K562 (cell line): ENCODE measurements at regions not wholly inside any gene's neighbourhood (a gene's known extent, or its start where the extent isn't known, plus 50 kb on each side); places are given as distances from the start of the nearest gene placed in this dataset.

Experiments used
- ATAC-seq: fragments of 200-7000 bp; cut with Tn5 transposase; 3 replicates; pipeline ENCODE4 v1.9.1; 2020; ENCODE audit warnings: moderate library complexity
- BruUV-seq: library from RNA; stranded (reverse); fragments of 400-500 nt; replicated peaks from 2 replicates; lab custom pipeline; 2021; lab: Mats Ljungman, UMichigan
- CTCF ChIA-PET: fragments of 300-600 bp; formaldehyde crosslinking; extraction: SDS; loops from one replicate; lab custom pipeline; 2021; ENCODE audit warnings: low intra/inter-chr PET ratio; lab: Yijun Ruan, JAX
- POLR2A ChIA-PET: fragments of 300-600, 350-650 bp; sonication (Branson Sonifier 250); formaldehyde crosslinking; extraction: SDS; loops from one replicate; lab custom pipeline; 2021; ENCODE audit warnings: antibody characterized with exemption, inconsistent platforms; lab: Yijun Ruan, JAX
- DNase-seq, 4 experiments: peaks; one replicate each; pipeline versions ENCODE4 v3.0.0 to v3.0.0-alpha.2; 2011 to 2018; ENCODE audit warnings: low spot score in 3 of 4, mixed read lengths in 3 of 4; ENCODE audit errors: extremely low read depth in 1 of 4
- FAIRE-seq: peaks from 2 replicates; lab custom pipeline; 2011; peaks lifted over from hg19 to GRCh38; lab: Jason Lieb, UNC
- H2AFZ ChIP-seq: 2 replicates; pipeline ENCODE4 v1.6.0; 2011; ENCODE audit warnings: low read depth, low read length, control low read depth, inconsistent platforms
- H3K27ac ChIP-seq: fragments of 200-600 bp; 3 replicates; pipeline ENCODE4 v1.8.0; 2011; ENCODE audit warnings: low read depth, mild to moderate bottlenecking, control low read depth, inconsistent platforms, low read length, moderate library complexity, mixed read lengths; ENCODE audit errors: extremely low read depth
- H3K27me3 ChIP-seq, 2 experiments: fragments of 300-600 bp in 1 of 2; 2 replicates in 1 of 2; 3 replicates in 1 of 2; pipeline versions ENCODE4 v1.6.0 to v1.8.0; 2011; ENCODE audit warnings: inconsistent platforms in 2 of 2, low read length in 2 of 2, mild to moderate bottlenecking in 1 of 2, mixed read lengths in 1 of 2, moderate library complexity in 1 of 2; ENCODE audit not compliant: control insufficient read depth in 2 of 2, insufficient read depth in 2 of 2
- H3K36me3 ChIP-seq: fragments of 300-600 bp; 3 replicates; pipeline ENCODE4 v1.8.0; 2011; ENCODE audit warnings: mild to moderate bottlenecking, low read length, inconsistent platforms; ENCODE audit not compliant: control insufficient read depth, insufficient read depth
- H3K4me1 ChIP-seq, 2 experiments: fragments of 200-600 bp in 1 of 2; replicated peaks in 1 of 2; 2 replicates in 1 of 2; 3 replicates in 1 of 2; pipeline versions ENCODE4 v1.5.1 to v1.8.0; 2011; ENCODE audit warnings: inconsistent platforms in 2 of 2, low read length in 2 of 2, mild to moderate bottlenecking in 1 of 2, mixed read lengths in 1 of 2, moderate library complexity in 1 of 2; ENCODE audit not compliant: control insufficient read depth in 2 of 2, insufficient read depth in 2 of 2
- H3K4me2 ChIP-seq: 2 replicates; pipeline ENCODE4 v1.6.1; 2011; ENCODE audit warnings: low read length, control low read depth, inconsistent platforms, mixed read lengths; ENCODE audit not compliant: insufficient read depth
- H3K4me3 ChIP-seq: fragments of 200-600 bp; sonication (generic), shearing (Covaris generic); 2 replicates; pipeline ENCODE4 v1.5.1; 2016; ENCODE audit warnings: control low read depth, inconsistent platforms
- H3K79me2 ChIP-seq: fragments of 200-600 bp; 3 replicates; pipeline ENCODE4 v1.8.0; 2011; ENCODE audit warnings: low read length, inconsistent platforms; ENCODE audit not compliant: control insufficient read depth, insufficient read depth
- H3K9ac ChIP-seq, 2 experiments: 2 replicates each; pipeline versions ENCODE4 v1.6.0 to v1.6.1; 2011; ENCODE audit warnings: low read depth in 2 of 2, low read length in 2 of 2, control low read depth in 1 of 2, inconsistent platforms in 1 of 2, mild to moderate bottlenecking in 1 of 2, mixed read lengths in 1 of 2; ENCODE audit not compliant: insufficient read depth in 1 of 2
- H3K9me1 ChIP-seq: one replicate; pipeline ENCODE4 v1.6.0; 2011; ENCODE audit warnings: inconsistent platforms, mild to moderate bottlenecking, low read length, moderate library complexity; ENCODE audit not compliant: control insufficient read depth, insufficient read depth
- H3K9me3 ChIP-seq: replicated peaks from 2 replicates; pipeline ENCODE4 v1.5.1; 2011; ENCODE audit warnings: low read depth, low read length, inconsistent platforms; ENCODE audit not compliant: control insufficient read depth, insufficient read depth
- H4K20me1 ChIP-seq: replicated peaks from 2 replicates; pipeline ENCODE4 v1.6.1; 2011; ENCODE audit warnings: low read length, inconsistent platforms, mixed read lengths; ENCODE audit not compliant: control insufficient read depth, insufficient read depth
- DACH1 ChIP-seq: fragments of 450-650 bp; IDR thresholded peaks from 2 replicates; pipeline ENCODE4 v1.6.1; 2018; ENCODE audit not compliant: partially characterized antibody
- E2F1 ChIP-seq: sonication (generic); formaldehyde crosslinking; IDR thresholded peaks from 2 replicates; pipeline ENCODE4 v1.8.1; 2023; ENCODE audit warnings: mild to moderate bottlenecking, missing genetic modification reagents, moderate library complexity
- EP400 ChIP-seq: fragments of 450-650 bp; IDR thresholded peaks from 2 replicates; pipeline ENCODE4 v1.6.1; 2017; ENCODE audit warnings: antibody characterized with exemption, mild to moderate bottlenecking, moderate library complexity
- HEY1 ChIP-seq: fragments of 250-450 bp; sonication (Bioruptor Pico); IDR thresholded peaks from 2 replicates; pipeline ENCODE4 v1.5.0; 2020; ENCODE audit warnings: mild to moderate bottlenecking, moderate library complexity, borderline replicate concordance
- KAT8 ChIP-seq: fragments of 450-650 bp; IDR thresholded peaks from 2 replicates; pipeline ENCODE4 v1.6.1; 2016; ENCODE audit warnings: low read depth, mild to moderate bottlenecking
- LEF1 ChIP-seq: fragments of 450-650 bp; IDR thresholded peaks from 2 replicates; pipeline ENCODE4 v1.6.1; 2016; ENCODE audit warnings: mild to moderate bottlenecking
- MEF2A ChIP-seq: IDR thresholded peaks from 2 replicates; pipeline ENCODE4 v1.6.1; 2011; ENCODE audit warnings: low read depth, mild to moderate bottlenecking, low read length, moderate library complexity; ENCODE audit not compliant: control insufficient read depth
- POLR2H ChIP-seq: IDR thresholded peaks from 2 replicates; pipeline ENCODE4 v1.6.1; 2016; ENCODE audit warnings: missing genetic modification characterization, low read depth, mild to moderate bottlenecking, control low read depth, missing compliant biosample characterization, moderate library complexity
- RBM14 ChIP-seq: fragments of 200-400 bp; formaldehyde crosslinking; IDR thresholded peaks from 2 replicates; pipeline ENCODE4 v1.6.1; 2018; ENCODE audit warnings: low read depth, mild to moderate bottlenecking, low read length, moderate library complexity, borderline replicate concordance; ENCODE audit not compliant: insufficient read depth
- TAF9B ChIP-seq: fragments of 450-650 bp; IDR thresholded peaks from 2 replicates; pipeline ENCODE4 v1.6.1; 2018; ENCODE audit warnings: mild to moderate bottlenecking; ENCODE audit not compliant: partially characterized antibody
- TCF15 ChIP-seq: fragments of 250-450 bp; sonication (Bioruptor Pico); IDR thresholded peaks from 2 replicates; pipeline ENCODE4 v1.8.0; 2022; ENCODE audit warnings: moderate library complexity, mild to moderate bottlenecking, inconsistent platforms
- TFE3 ChIP-seq: fragments of 450-650 bp; formaldehyde crosslinking; IDR thresholded peaks from 2 replicates; pipeline ENCODE4 v1.4.0; 2020; ENCODE audit warnings: mild to moderate bottlenecking, mixed read lengths
- ZBTB11 ChIP-seq, 3 experiments: fragments of 200-800 bp in 1 of 3; fragments of 250-450 bp in 1 of 3; fragments of 450-650 bp in 1 of 3; sonication (Bioruptor Pico) in 1 of 3; sonication (Bioruptor generic) in 1 of 3; formaldehyde crosslinking in 1 of 3; IDR thresholded peaks; 2 replicates each; pipeline versions ENCODE4 v1.6.1 to v1.8.0; 2016 to 2022; ENCODE audit warnings: mild to moderate bottlenecking in 2 of 3, missing genetic modification characterization in 2 of 3, missing compliant biosample characterization in 1 of 3, moderate library complexity in 1 of 3
- ZBTB7A ChIP-seq: IDR thresholded peaks from 2 replicates; pipeline ENCODE4 v1.6.1; 2011; ENCODE audit warnings: low read depth, mild to moderate bottlenecking, low read length, moderate library complexity, borderline replicate concordance; ENCODE audit not compliant: control insufficient read depth
- ZC3H8 ChIP-seq: fragments of 450-650 bp; IDR thresholded peaks from 2 replicates; pipeline ENCODE4 v1.6.1; 2017
- ZFX ChIP-seq: sonication (generic); formaldehyde crosslinking; IDR thresholded peaks from 2 replicates; pipeline ENCODE4 v1.8.0; 2022; ENCODE audit warnings: mild to moderate bottlenecking, missing genetic modification reagents, moderate library complexity
- ZNF347 ChIP-seq: fragments of 450-650 bp; formaldehyde crosslinking; IDR thresholded peaks from 2 replicates; pipeline ENCODE4 v1.4.0; 2020; ENCODE audit warnings: low read depth, mild to moderate bottlenecking, moderate library complexity
- ZZZ3 ChIP-seq: fragments of 450-650 bp; IDR thresholded peaks from 2 replicates; pipeline ENCODE4 v1.6.1; 2016; ENCODE audit warnings: antibody characterized with exemption, mild to moderate bottlenecking, moderate library complexity
- WGBS: fragments of 100-300 bp; shearing (Covaris generic); methylation state at CpG from one replicate; pipeline ENCODE4 v1.1.6; 2016; ENCODE audit warnings: low coverage, mixed read lengths; ENCODE audit not compliant: insufficient coverage; ENCODE audit errors: missing lambda C conversion rate; 5-methylcytosine and 5-hydroxymethylcytosine counted together
- in situ Hi-C: fragments of 300-500 bp; cut with MboI; formaldehyde crosslinking; loops from 4 replicates; pipeline ENCODE4 v1.15.0; 2018; ENCODE audit warnings: inconsistent platforms, mixed read lengths
- intact Hi-C: fragments of 100-400 bp; cut with micrococcal nuclease; formaldehyde crosslinking; loops from 2 replicates; pipeline ENCODE4 v1.14.2; 2022

- Histone ChIP-seq H3K9me3 (no peaks in the 10 kb centered on the region), H3K36me3 (no peaks in the 10 kb centered on the region), H3K79me2 (no peaks in the 10 kb centered on the region), H2AFZ (no peak overlapping the region), H3K9ac (no peak overlapping the region), H3K4me1 (no peaks in the 10 kb centered on the region), H3K27ac (no peak overlapping the region), H3K27me3 (no peaks in the 10 kb centered on the region), H3K9me1 (no peaks in the 10 kb centered on the region), H3K4me2 (no peak overlapping the region), H3K4me3 (no peak overlapping the region), H4K20me1 (no peaks in the 10 kb centered on the region)
- no TSS peak for BruUV-seq
- no peak for FAIRE-seq
- CTCF ChIA-PET = no interaction called here
- DNase-seq = no peak
- ATAC-seq = no peak
- in situ Hi-C loops (no loop called here), intact Hi-C loops (no loop called here)
- POLR2A ChIA-PET = no interaction called here
- 0% methylated on average over 2 of the region's 2 CpGs for WGBS
- TF ChIP-seq ZC3H8 (no peak), EP400 (no peak), POLR2H (tag) (no peak), MEF2A (no peak), ZBTB7A (no peak), TCF15 (CRISPR knock-in tag) (no peak), ZFX (no peak), TFE3 (no peak), TAF9B (no peak), LEF1 (no peak), E2F1 (CRISPR knock-in tag) (no peak), DACH1 (no peak), ZNF347 (CRISPR knock-in tag) (no peak), ZZZ3 (no peak), KAT8 (no peak), ZBTB11 (CRISPR knock-in tag; IDR thresholded peaks at IDR 0.05) (no peak), RBM14 (no peak), HEY1 (CRISPR knock-in tag) (no peak)
Measured at GRCh38 chr2:58475756-58476155, 234.6 kb upstream of the FANCL start.
